NOMO-1 treated with DMSO at 0.1 percent for 48 hours (cell line): ENCODE measurements at regions not wholly inside any gene's neighbourhood (a gene's known extent, or its start where the extent isn't known, plus 50 kb on each side); places are given as distances from the start of the nearest gene placed in this dataset.
A peak's percentile ranks its signal among the peaks of the same experiment; 100 is the strongest.

Experiments used
- DNase-seq: peaks from one replicate; lab custom pipeline; 2025; ENCODE audit not compliant: unreplicated experiment; lab: John Stamatoyannopoulos, UW

GRCh38 chr1:36559061-36559460 lies 76.3 kb upstream of the CSF3R start:
- no peak for DNase-seq

GRCh38 chr1:36557041-36558000 lies 74.6 kb upstream of the CSF3R start:
- DNase-seq: no peak

GRCh38 chr1:36555041-36555440 lies 72.3 kb upstream of the CSF3R start:
- no peak for DNase-seq

GRCh38 chr1:36554323-36554628 lies 71.6 kb upstream of the CSF3R start:
- DNase-seq: no peak

- peak; percentile 63 for DNase-seq
Observed at GRCh38 chr1:36553591-36554322, 71.0 kb upstream of the CSF3R start.

GRCh38 chr1:36542962-36543515 lies 60.3 kb upstream of the CSF3R start:
- DNase-seq: no peak

- DNase-seq: no peak
Observed at GRCh38 chr1:36542024-36542961, 59.6 kb upstream of the CSF3R start.

GRCh38 chr1:36540056-36540455 lies 57.3 kb upstream of the CSF3R start:
- DNase-seq: no peak

GRCh38 chr1:36539526-36539925 lies 56.8 kb upstream of the CSF3R start:
- no peak for DNase-seq

- DNase-seq: no peak
Observed at GRCh38 chr1:36537991-36538390, 55.3 kb upstream of the CSF3R start.

- no peak for DNase-seq
Observed at GRCh38 chr1:36537190-36537768, 54.6 kb upstream of the CSF3R start.

- no peak for DNase-seq
Observed at GRCh38 chr1:36536727-36537126, 54.0 kb upstream of the CSF3R start.

- DNase-seq: no peak
Observed at GRCh38 chr1:36534711-36535412, 52.1 kb upstream of the CSF3R start.

GRCh38 chr1:36533897-36534296 lies 51.2 kb upstream of the CSF3R start:
- DNase-seq: no peak

GRCh38 chr1:36532810-36533401 lies 50.2 kb upstream of the CSF3R start:
- DNase-seq: no peak
